Endothelial cell (in vitro differentiated cells): ENCODE measurements at regions not wholly inside any gene's neighbourhood (a gene's known extent, or its start where the extent isn't known, plus 50 kb on each side); places are given as distances from the start of the nearest gene placed in this dataset.

Experiments
- DNase-seq: peaks from one replicate; pipeline ENCODE4 v3.0.0; 2021; ENCODE audit warnings: low spot score
- H3K27ac Mint-ChIP-seq: one replicate; pipeline ENCODE4 v1.8.0; 2021; ENCODE audit warnings: mixed read lengths, inconsistent platforms; ENCODE audit not compliant: unreplicated experiment
- H3K27me3 Mint-ChIP-seq: one replicate; pipeline ENCODE4 v1.8.0; 2021; ENCODE audit warnings: mild to moderate bottlenecking, moderate library complexity, mixed read lengths, inconsistent platforms; ENCODE audit not compliant: unreplicated experiment
- H3K36me3 Mint-ChIP-seq: one replicate; pipeline ENCODE4 v1.8.0; 2021; ENCODE audit warnings: mild to moderate bottlenecking, low read depth, mixed read lengths, inconsistent platforms; ENCODE audit not compliant: unreplicated experiment
- H3K4me1 Mint-ChIP-seq: one replicate; pipeline ENCODE4 v1.8.0; 2021; ENCODE audit warnings: mild to moderate bottlenecking, mixed read lengths, inconsistent platforms; ENCODE audit not compliant: unreplicated experiment
- H3K4me3 Mint-ChIP-seq: one replicate; pipeline ENCODE4 v1.8.0; 2021; ENCODE audit warnings: mild to moderate bottlenecking, mixed read lengths, inconsistent platforms; ENCODE audit not compliant: unreplicated experiment
- H3K9me3 Mint-ChIP-seq: one replicate; pipeline ENCODE4 v1.8.0; 2021; ENCODE audit warnings: mixed read lengths, inconsistent platforms; ENCODE audit not compliant: unreplicated experiment
- TF ChIP-seq, protein P1 (sequence below): fragments of 200-600 bp; sonication (generic); IDR thresholded peaks from one replicate; pipeline ENCODE4 v1.5.0; 2021; ENCODE audit warnings: antibody characterized with exemption; ENCODE audit not compliant: unreplicated experiment

DNA sequence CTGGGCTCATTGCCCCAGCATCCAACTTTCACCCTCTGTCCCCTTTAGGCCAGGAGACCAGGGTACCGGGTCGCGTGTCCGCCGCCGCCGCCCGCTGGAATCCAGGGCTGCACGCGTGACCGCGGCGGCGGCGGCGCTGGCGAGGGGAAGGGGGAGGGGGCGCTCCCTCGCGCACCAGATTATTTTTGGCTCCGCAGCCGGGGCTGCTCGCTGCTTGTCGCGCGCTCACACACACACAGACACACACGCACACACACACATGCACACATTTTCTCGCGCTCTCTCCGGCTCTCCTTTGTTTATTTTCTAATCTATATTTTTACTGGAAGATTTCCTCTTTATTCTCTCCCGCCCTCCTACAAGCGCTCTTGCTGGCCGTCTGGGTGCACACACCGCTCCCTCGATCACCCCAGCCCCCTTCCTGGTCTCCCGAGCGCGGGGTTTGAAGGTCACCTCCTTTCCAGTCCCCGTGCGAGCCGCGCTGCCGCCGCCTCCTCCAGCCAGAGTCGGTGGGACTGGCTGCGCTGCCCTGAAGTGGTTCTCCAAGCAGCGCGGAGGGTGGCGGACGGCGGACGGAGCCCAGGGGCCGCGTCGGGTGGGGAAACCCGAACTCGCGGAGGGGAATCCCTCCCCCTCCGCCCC lies 921.4 kb upstream of the EEF2KMT start:
- Mint-ChIP-seq H3K36me3 (no peaks in the 10 kb centered on the region), H3K9me3 (no peaks in the 10 kb centered on the region), H3K4me1 (no peaks in the 10 kb centered on the region), H3K27me3 (peaks cover 6% of the 10 kb centered on the region), H3K27ac (no peak overlapping the region), H3K4me3 (peak overlapping the region; percentile 79)
- TF ChIP-seq, protein P1, sequence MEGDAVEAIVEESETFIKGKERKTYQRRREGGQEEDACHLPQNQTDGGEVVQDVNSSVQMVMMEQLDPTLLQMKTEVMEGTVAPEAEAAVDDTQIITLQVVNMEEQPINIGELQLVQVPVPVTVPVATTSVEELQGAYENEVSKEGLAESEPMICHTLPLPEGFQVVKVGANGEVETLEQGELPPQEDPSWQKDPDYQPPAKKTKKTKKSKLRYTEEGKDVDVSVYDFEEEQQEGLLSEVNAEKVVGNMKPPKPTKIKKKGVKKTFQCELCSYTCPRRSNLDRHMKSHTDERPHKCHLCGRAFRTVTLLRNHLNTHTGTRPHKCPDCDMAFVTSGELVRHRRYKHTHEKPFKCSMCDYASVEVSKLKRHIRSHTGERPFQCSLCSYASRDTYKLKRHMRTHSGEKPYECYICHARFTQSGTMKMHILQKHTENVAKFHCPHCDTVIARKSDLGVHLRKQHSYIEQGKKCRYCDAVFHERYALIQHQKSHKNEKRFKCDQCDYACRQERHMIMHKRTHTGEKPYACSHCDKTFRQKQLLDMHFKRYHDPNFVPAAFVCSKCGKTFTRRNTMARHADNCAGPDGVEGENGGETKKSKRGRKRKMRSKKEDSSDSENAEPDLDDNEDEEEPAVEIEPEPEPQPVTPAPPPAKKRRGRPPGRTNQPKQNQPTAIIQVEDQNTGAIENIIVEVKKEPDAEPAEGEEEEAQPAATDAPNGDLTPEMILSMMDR, result no peak
- DNase-seq, result peak; percentile 44

DNA sequence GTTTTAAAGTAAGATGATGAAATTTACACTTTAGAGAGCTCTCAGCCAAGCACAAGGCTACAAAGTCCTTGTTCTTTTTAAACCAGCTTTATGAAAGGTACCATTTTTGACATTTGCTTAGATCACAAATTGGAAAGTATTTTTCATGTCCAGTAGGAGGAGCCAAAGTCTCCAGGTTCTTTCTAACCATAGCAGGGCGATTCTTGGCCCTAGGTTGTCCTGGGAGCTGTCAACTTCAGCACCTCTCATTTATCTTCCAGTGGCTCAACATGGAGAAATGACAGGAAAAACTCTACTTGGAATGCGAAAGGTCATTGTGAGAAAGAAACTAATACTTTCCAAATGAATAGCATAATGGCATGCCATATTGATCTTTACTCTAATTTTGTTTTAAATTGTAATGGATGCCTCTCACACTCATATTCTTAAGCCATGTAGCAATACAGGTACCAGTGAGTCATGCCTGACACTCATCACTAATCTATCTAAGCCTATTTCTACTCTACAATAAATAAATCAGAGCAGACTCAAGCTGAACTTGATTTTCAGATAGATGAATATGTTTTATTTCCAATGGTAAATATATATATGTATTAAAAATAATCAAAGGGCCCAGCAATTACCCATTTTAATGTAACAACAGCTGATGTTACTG lies 919.1 kb upstream of the EEF2KMT start:
- TF ChIP-seq, protein P1, result peak; percentile 74
- H3K9me3 Mint-ChIP-seq, result no peaks in the 10 kb centered on the region
- H3K27me3 Mint-ChIP-seq, result peaks cover 6% of the 10 kb centered on the region
- H3K4me3 Mint-ChIP-seq, result no peak overlapping the region
- H3K4me1 Mint-ChIP-seq, result no peaks in the 10 kb centered on the region
- DNase-seq, result peak; percentile 47
- H3K36me3 Mint-ChIP-seq, result no peaks in the 10 kb centered on the region
- no peak overlapping the region for H3K27ac Mint-ChIP-seq

DNA sequence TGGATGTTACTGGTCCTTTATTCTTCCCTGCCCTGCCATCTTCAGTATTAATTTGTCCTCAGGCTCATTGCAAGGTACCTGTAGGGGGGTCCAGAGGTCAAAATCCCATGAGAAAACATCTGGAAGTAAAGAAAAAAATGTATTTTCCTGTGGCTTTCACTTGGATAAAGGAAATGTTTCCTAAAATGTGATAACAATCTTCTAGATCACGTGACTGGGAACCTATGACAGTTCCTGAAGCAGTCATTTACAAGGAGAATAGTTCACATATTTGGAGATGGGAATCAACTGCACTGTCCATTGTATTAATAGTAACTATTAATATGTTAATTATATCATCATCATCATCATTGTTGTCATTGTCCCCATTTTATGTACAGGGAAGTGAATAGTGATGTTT lies 915.1 kb upstream of the EEF2KMT start:
- Mint-ChIP-seq H3K36me3 (no peaks in the 10 kb centered on the region), H3K4me3 (no peak overlapping the region), H3K9me3 (no peaks in the 10 kb centered on the region), H3K27me3 (peaks cover 2% of the 10 kb centered on the region), H3K4me1 (no peaks in the 10 kb centered on the region), H3K27ac (no peak overlapping the region)
- no peak for DNase-seq
- TF ChIP-seq, protein P1, result no peak

DNA sequence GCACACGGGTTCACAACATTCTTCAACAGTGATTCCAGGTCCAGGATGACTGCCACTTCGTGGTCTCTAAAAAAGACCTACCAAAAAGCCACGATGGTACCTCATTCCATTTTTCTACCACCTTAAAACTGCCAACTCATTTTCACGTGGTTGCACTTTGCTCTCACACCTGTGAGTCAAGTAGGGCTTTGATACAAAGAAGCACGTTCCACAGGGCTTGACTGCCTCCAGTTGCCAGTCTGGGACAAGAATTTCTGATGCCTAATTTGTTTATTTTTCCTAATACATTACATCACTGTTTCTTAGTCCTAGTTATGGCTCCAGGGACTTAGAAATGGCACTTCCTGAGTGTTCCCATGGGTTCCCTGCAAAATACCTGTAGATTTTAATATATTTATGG lies 911.6 kb upstream of the EEF2KMT start:
- H3K36me3 Mint-ChIP-seq, result no peaks in the 10 kb centered on the region
- DNase-seq, result no peak
- H3K4me1 Mint-ChIP-seq, result no peaks in the 10 kb centered on the region
- H3K27ac Mint-ChIP-seq, result no peak overlapping the region
- H3K9me3 Mint-ChIP-seq, result no peaks in the 10 kb centered on the region
- TF ChIP-seq, protein P1, result no peak
- H3K4me3 Mint-ChIP-seq, result no peak overlapping the region
- H3K27me3 Mint-ChIP-seq, result peaks cover 4% of the 10 kb centered on the region

DNA sequence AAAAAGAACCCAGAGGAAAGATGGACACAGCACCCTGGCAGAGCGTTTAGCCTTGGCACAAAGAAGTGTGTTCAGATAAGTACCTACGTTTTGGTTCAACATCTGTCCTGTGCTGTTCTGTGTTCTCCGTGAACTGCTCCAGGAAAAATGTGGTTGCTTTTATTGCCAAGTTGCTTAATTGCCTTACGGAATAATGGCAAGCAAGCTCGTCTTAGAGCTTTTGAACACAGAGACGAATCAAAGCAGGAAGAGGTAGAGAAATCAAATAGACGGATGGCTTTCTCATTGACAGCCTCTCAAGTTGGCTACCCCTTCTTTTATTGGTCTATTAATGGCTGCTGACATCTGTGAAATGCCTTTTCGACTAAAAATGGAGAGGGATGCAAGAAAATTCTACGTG lies 911.1 kb upstream of the EEF2KMT start:
- H3K4me1 Mint-ChIP-seq, result no peaks in the 10 kb centered on the region
- H3K4me3 Mint-ChIP-seq, result no peak overlapping the region
- DNase-seq, result no peak
- no peak overlapping the region for H3K27ac Mint-ChIP-seq
- H3K36me3 Mint-ChIP-seq, result no peaks in the 10 kb centered on the region
- H3K27me3 Mint-ChIP-seq, result peaks cover 4% of the 10 kb centered on the region
- TF ChIP-seq, protein P1, result no peak
- no peaks in the 10 kb centered on the region for H3K9me3 Mint-ChIP-seq
